DOHH2 (cell line): ENCODE measurements at regions not wholly inside any gene's neighbourhood (a gene's known extent, or its start where the extent isn't known, plus 50 kb on each side); places are given as distances from the start of the nearest gene placed in this dataset.

Experiments used
- H3F3A ChIP-seq: fragments of 200-600 bp; sonication (generic), shearing (Covaris generic); 2 replicates; pipeline ENCODE4 v1.6.0; 2016; ENCODE audit warnings: antibody characterized with exemption, mild to moderate bottlenecking; ENCODE audit not compliant: control insufficient read depth, insufficient read depth
- H3K27ac ChIP-seq: fragments of 200-600 bp; sonication (generic); 2 replicates; pipeline ENCODE4 v1.5.1; 2014; ENCODE audit warnings: low read depth, mild to moderate bottlenecking, low read length, moderate library complexity
- H3K27me3 ChIP-seq: fragments of 200-600 bp; sonication (generic); 2 replicates; pipeline ENCODE4 v1.6.1; 2014; ENCODE audit warnings: mild to moderate bottlenecking, low read length, mixed read lengths; ENCODE audit not compliant: control insufficient read depth
- H3K36me3 ChIP-seq: fragments of 200-600 bp; sonication (generic); 2 replicates; pipeline ENCODE4 v1.6.1; 2014; ENCODE audit warnings: mild to moderate bottlenecking, low read length, moderate library complexity, mixed read lengths; ENCODE audit not compliant: control insufficient read depth
- H3K4me1 ChIP-seq: fragments of 200-600 bp; sonication (generic); 2 replicates; pipeline ENCODE4 v1.6.1; 2014; ENCODE audit warnings: mild to moderate bottlenecking, low read length, mixed read lengths; ENCODE audit not compliant: control insufficient read depth
- H3K4me2 ChIP-seq: fragments of 200-600 bp; sonication (generic); 2 replicates; pipeline ENCODE4 v1.6.0; 2014; ENCODE audit warnings: mild to moderate bottlenecking, low read length, moderate library complexity
- H3K4me3 ChIP-seq: fragments of 200-600 bp; sonication (generic); 2 replicates; pipeline ENCODE4 v1.5.1; 2014; ENCODE audit warnings: mild to moderate bottlenecking, low read length, mixed read lengths
- H3K79me2 ChIP-seq: fragments of 200-600 bp; sonication (generic); 2 replicates; pipeline ENCODE4 v1.6.1; 2014; ENCODE audit warnings: mild to moderate bottlenecking, low read length, mixed read lengths; ENCODE audit not compliant: control insufficient read depth
- H3K9me2 ChIP-seq: fragments of 200-600 bp; sonication (generic); replicated peaks from 2 replicates; pipeline ENCODE4 v1.6.1; 2014; ENCODE audit warnings: mild to moderate bottlenecking, low read length, mixed read lengths; ENCODE audit not compliant: control insufficient read depth
- H3K9me3 ChIP-seq: fragments of 200-600 bp; sonication (generic); 2 replicates; pipeline ENCODE4 v1.6.1; 2014; ENCODE audit warnings: antibody characterized with exemption, low read length, mixed read lengths; ENCODE audit not compliant: control insufficient read depth, insufficient read depth
- H4K20me1 ChIP-seq: fragments of 200-600 bp; sonication (generic); 2 replicates; pipeline ENCODE4 v1.6.0; 2014; ENCODE audit warnings: low read depth, mild to moderate bottlenecking, antibody characterized with exemption, low read length, moderate library complexity; ENCODE audit not compliant: control insufficient read depth, insufficient read depth
- CTCF ChIP-seq: fragments of 200-600 bp; sonication (generic); IDR thresholded peaks from one replicate; pipeline ENCODE4 v1.5.1; 2014; ENCODE audit warnings: antibody characterized with exemption, mild to moderate bottlenecking, low read depth, low read length; ENCODE audit not compliant: poor library complexity, severe bottlenecking
- EZH2phosphoT487 ChIP-seq: fragments of 200-600 bp; sonication (generic); IDR thresholded peaks from 2 replicates; pipeline ENCODE4 v1.6.1; 2017; ENCODE audit warnings: borderline replicate concordance, mild to moderate bottlenecking, antibody characterized with exemption, low read length, moderate library complexity, mixed read lengths

DNA sequence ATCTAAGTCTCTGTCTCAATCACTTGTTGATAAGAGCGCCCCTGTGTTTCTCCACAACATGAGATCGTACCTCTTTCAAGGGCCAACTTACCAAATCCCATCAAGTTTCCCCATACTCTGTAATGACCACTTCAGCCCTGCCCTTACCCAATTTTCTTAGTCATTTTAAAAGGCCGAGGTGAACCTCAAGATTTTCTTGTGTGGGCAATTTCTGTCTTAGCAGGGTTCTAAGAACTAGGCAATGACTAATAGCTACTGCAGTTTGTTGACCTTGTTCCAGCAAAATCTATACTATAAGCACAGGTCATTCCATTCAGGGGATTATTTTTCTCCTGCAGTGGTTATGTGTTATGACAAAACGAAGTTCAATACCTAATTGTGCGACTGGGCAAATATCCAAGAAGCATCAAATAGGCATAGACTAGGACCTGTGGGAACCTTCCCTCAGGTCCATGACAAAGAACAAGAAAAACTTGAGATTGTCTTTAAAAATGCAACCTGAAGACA is 359.8 kb downstream of the PCNX1 start:
- no peak for TF ChIP-seq CTCF
- no peak for TF ChIP-seq EZH2phosphoT487
- no peak overlapping the region for H3K4me2 ChIP-seq
- H3K9me2 ChIP-seq: no peaks in the 10 kb centered on the region

GRCh38 chr14:71267691-71268090 is 360.4 kb downstream of the PCNX1 start:
- Histone ChIP-seq H3K4me2 (no peak overlapping the region), H3K4me3 (no peak overlapping the region), H3K9me3 (peaks cover 5% of the 10 kb centered on the region; the same call in 1 of the 2 replicates)

More for the DNA sequence above, 359.8 kb downstream of the PCNX1 start:
- H4K20me1 ChIP-seq: no peaks in the 10 kb centered on the region
- H3K36me3 ChIP-seq: no peaks in the 10 kb centered on the region
- no peaks in the 10 kb centered on the region for H3K4me1 ChIP-seq
- H3K79me2 ChIP-seq: no peaks in the 10 kb centered on the region
- no peak overlapping the region for H3K4me3 ChIP-seq
- no peaks in the 10 kb centered on the region for H3F3A ChIP-seq
- H3K9me3 ChIP-seq: peaks cover 5% of the 10 kb centered on the region; the same call in 1 of the 2 replicates
- H3K27ac ChIP-seq: no peak overlapping the region
- peaks cover 8% of the 10 kb centered on the region for H3K27me3 ChIP-seq

GRCh38 chr14:71270111-71270510 is 362.9 kb downstream of the PCNX1 start:
- H3K4me1 ChIP-seq: no peaks in the 10 kb centered on the region
- no peak for TF ChIP-seq EZH2phosphoT487
- no peak for TF ChIP-seq CTCF

More at GRCh38 chr14:71267691-71268090, 360.4 kb downstream of the PCNX1 start:
- no peaks in the 10 kb centered on the region for H3K9me2 ChIP-seq
- no peaks in the 10 kb centered on the region for H3K36me3 ChIP-seq
- TF ChIP-seq EZH2phosphoT487: no peak
- no peak for TF ChIP-seq CTCF
- H3K79me2 ChIP-seq: no peaks in the 10 kb centered on the region
- no peaks in the 10 kb centered on the region for H3F3A ChIP-seq
- no peaks in the 10 kb centered on the region for H4K20me1 ChIP-seq
- peaks cover 8% of the 10 kb centered on the region for H3K27me3 ChIP-seq
- H3K27ac ChIP-seq: no peak overlapping the region
- H3K4me1 ChIP-seq: no peaks in the 10 kb centered on the region

More at GRCh38 chr14:71270111-71270510, 362.9 kb downstream of the PCNX1 start:
- H3K9me3 ChIP-seq: peaks cover 5% of the 10 kb centered on the region; the same call in 1 of the 2 replicates
- no peak overlapping the region for H3K4me3 ChIP-seq
- peaks cover 11% of the 10 kb centered on the region for H3K27me3 ChIP-seq
- H3K27ac ChIP-seq: no peak overlapping the region
- H3K4me2 ChIP-seq: no peak overlapping the region
- H3K79me2 ChIP-seq: no peaks in the 10 kb centered on the region
- no peaks in the 10 kb centered on the region for H3K36me3 ChIP-seq
- no peaks in the 10 kb centered on the region for H4K20me1 ChIP-seq
- H3F3A ChIP-seq: no peaks in the 10 kb centered on the region
- no peaks in the 10 kb centered on the region for H3K9me2 ChIP-seq
